HL-60 (cell line): ENCODE measurements at regions not wholly inside any gene's neighbourhood (a gene's known extent, or its start where the extent isn't known, plus 50 kb on each side); places are given as distances from the start of the nearest gene placed in this dataset.

Experiments used
- CTCF ChIP-seq: IDR thresholded peaks from one replicate; pipeline ENCODE4 v1.5.1; 2011; ENCODE audit warnings: low read length, control low read depth, inconsistent platforms; ENCODE audit not compliant: insufficient read depth
- GABPA ChIP-seq: IDR thresholded peaks from 2 replicates; pipeline ENCODE4 v1.6.1; 2012; ENCODE audit warnings: low read depth
- POLR2AphosphoS5 ChIP-seq: IDR thresholded peaks from 2 replicates; pipeline ENCODE4 v1.6.1; 2012; ENCODE audit warnings: low read depth
- REST ChIP-seq: IDR thresholded peaks from 2 replicates; pipeline ENCODE4 v1.6.1; 2012; ENCODE audit warnings: low read depth; ENCODE audit not compliant: insufficient replicate concordance
- SPI1 ChIP-seq: IDR thresholded peaks from 2 replicates; pipeline ENCODE4 v1.6.1; 2012; ENCODE audit warnings: low read depth, mild to moderate bottlenecking, borderline replicate concordance

GRCh38 chr14:42353315-42353714, 746.6 kb downstream of the LRFN5 start:
- TF ChIP-seq GABPA (no peak), CTCF (no peak), REST (no peak), POLR2AphosphoS5 (no peak), SPI1 (no peak)
